Osteoblast (primary cell): ENCODE measurements at regions not wholly inside any gene's neighbourhood (a gene's known extent, or its start where the extent isn't known, plus 50 kb on each side); places are given as distances from the start of the nearest gene placed in this dataset.
A peak's percentile ranks its signal among the peaks of the same experiment; 100 is the strongest.

Source experiments
- DNase-seq: peaks from one replicate; pipeline ENCODE4 v3.0.0; 2011; ENCODE audit warnings: low spot score, mixed read lengths; ENCODE audit not compliant: insufficient read length; ENCODE audit errors: missing footprints
- H2AFZ ChIP-seq: 2 replicates; pipeline ENCODE4 v1.6.0; 2011; ENCODE audit warnings: mild to moderate bottlenecking, low read length
- H3K27ac ChIP-seq: 2 replicates; pipeline ENCODE4 v1.5.1; 2011; ENCODE audit warnings: mild to moderate bottlenecking, low read depth, low read length, moderate library complexity
- H3K27me3 ChIP-seq: 2 replicates; pipeline ENCODE4 v1.6.0; 2012; ENCODE audit warnings: mild to moderate bottlenecking, control low read depth, inconsistent platforms, low read length, moderate library complexity; ENCODE audit not compliant: insufficient read depth
- H3K36me3 ChIP-seq: 2 replicates; pipeline ENCODE4 v1.5.1; 2011; ENCODE audit warnings: mild to moderate bottlenecking, low read length, control low read depth, moderate library complexity; ENCODE audit not compliant: insufficient read depth
- H3K4me1 ChIP-seq: 2 replicates; pipeline ENCODE4 v1.5.1; 2011; ENCODE audit warnings: mild to moderate bottlenecking, low read length, control low read depth, moderate library complexity; ENCODE audit not compliant: insufficient read depth
- H3K4me2 ChIP-seq: 2 replicates; pipeline ENCODE4 v1.6.0; 2011; ENCODE audit warnings: mild to moderate bottlenecking, low read length; ENCODE audit not compliant: insufficient read depth
- H3K4me3 ChIP-seq: fragments of 200-600 bp; sonication (generic); 3 replicates; pipeline ENCODE4 v1.5.1; 2012; ENCODE audit warnings: mild to moderate bottlenecking, low read length, inconsistent platforms; ENCODE audit not compliant: insufficient read depth
- H3K79me2 ChIP-seq: 2 replicates; pipeline ENCODE4 v1.6.0; 2012; ENCODE audit warnings: mild to moderate bottlenecking, low read length, control low read depth, inconsistent platforms; ENCODE audit not compliant: insufficient read depth
- H3K9me3 ChIP-seq: 2 replicates; pipeline ENCODE4 v1.5.1; 2011; ENCODE audit warnings: low read depth, low read length, control low read depth
- H4K20me1 ChIP-seq: 2 replicates; pipeline ENCODE4 v1.6.0; 2012; ENCODE audit warnings: mild to moderate bottlenecking, low read length, control low read depth; ENCODE audit not compliant: insufficient read depth
- CTCF ChIP-seq: IDR thresholded peaks from 2 replicates; pipeline ENCODE4 v1.5.1; 2011; ENCODE audit warnings: mild to moderate bottlenecking, low read depth, low read length, moderate library complexity; ENCODE audit errors: extremely low read depth

GRCh38 chr6:168158213-168158979 is 79.4 kb upstream of the FRMD1 start:
- Histone ChIP-seq H3K4me1 (peaks cover 25% of the 10 kb centered on the region), H3K36me3 (no peaks in the 10 kb centered on the region), H3K4me2 (peak overlapping the region; percentile 67), H3K4me3 (no peak overlapping the region), H3K9me3 (no peaks in the 10 kb centered on the region), H2AFZ (peak overlapping the region; percentile 31), H4K20me1 (no peaks in the 10 kb centered on the region), H3K27me3 (no peaks in the 10 kb centered on the region), H3K27ac (peak overlapping the region; percentile 77), H3K79me2 (no peaks in the 10 kb centered on the region)
- no peak for DNase-seq
- no peak for TF ChIP-seq CTCF

DNA sequence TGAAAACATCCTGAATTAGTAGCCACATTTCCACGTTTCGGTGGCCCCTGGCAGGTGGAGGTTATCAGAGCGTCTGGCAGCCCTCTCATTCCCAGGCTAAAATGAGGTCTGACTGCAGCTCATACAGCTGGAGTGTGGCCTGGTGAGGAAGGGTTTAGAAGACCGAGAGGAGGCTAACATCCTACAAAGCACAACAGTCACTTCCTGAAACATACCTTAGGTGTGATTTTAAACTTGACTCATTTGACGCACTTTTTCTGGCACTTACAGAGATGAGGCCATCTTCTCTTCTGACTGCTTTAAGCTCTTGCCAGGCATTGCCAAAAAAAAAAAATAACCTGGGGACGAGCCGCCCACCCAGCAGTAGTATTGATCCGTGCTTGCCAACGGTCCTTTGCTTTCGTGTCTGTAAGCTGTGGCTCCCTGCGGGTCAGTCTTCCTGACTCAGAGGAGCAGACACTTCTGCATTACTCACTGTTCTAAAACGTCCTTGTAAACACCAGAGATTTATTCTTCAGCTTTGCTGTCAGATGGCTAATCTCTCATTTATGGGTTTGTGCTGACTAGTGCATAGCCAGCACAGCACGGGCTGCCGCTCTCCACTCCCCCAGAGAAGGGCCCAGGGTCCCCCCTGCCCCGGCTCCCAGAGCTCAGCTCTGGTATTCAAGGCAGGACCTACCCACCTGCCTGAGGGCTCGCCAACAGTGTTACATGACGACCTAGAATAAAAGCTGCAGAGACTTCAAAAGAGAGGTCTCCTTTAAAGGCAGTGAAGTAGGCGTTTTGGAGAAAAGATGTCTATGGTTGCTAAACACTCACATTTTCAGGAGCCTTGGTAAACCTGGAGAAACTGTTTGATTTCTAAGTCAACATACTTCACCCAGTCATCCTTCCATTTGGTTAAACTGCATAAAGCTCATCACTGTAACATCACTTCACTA is 78.5 kb upstream of the FRMD1 start:
- peak; percentile 91 for DNase-seq
- Histone ChIP-seq H3K4me1 (peaks cover 25% of the 10 kb centered on the region), H3K27me3 (no peaks in the 10 kb centered on the region), H4K20me1 (no peaks in the 10 kb centered on the region), H3K9me3 (no peaks in the 10 kb centered on the region), H3K36me3 (no peaks in the 10 kb centered on the region), H3K27ac (peak overlapping the region; percentile 77), H3K4me3 (peak overlapping the region; percentile 30), H3K79me2 (no peaks in the 10 kb centered on the region), H3K4me2 (peak overlapping the region; percentile 67), H2AFZ (peak overlapping the region; percentile 31)
- no peak for TF ChIP-seq CTCF

GRCh38 chr6:168156742-168157265 is 77.8 kb upstream of the FRMD1 start:
- DNase-seq = no peak
- Histone ChIP-seq H3K4me3 (no peak overlapping the region), H3K9me3 (no peaks in the 10 kb centered on the region), H3K27me3 (no peaks in the 10 kb centered on the region), H3K4me1 (peaks cover 25% of the 10 kb centered on the region), H4K20me1 (no peaks in the 10 kb centered on the region), H2AFZ (no peak overlapping the region), H3K27ac (peak overlapping the region; percentile 77), H3K79me2 (no peaks in the 10 kb centered on the region), H3K36me3 (no peaks in the 10 kb centered on the region), H3K4me2 (peak overlapping the region; percentile 67)
- no peak for TF ChIP-seq CTCF
